Neural cell (in vitro differentiated cells): ENCODE measurements at regions not wholly inside any gene's neighbourhood (a gene's known extent, or its start where the extent isn't known, plus 50 kb on each side); places are given as distances from the start of the nearest gene placed in this dataset.

Experiments
- H2AFZ ChIP-seq: fragments of 200-600, 300-800 bp; sonication (generic), shearing (Covaris generic); 2 replicates; pipeline ENCODE4 v1.6.0; 2014; ENCODE audit warnings: low read depth, mild to moderate bottlenecking, antibody characterized with exemption, low read length, moderate library complexity
- H3F3A ChIP-seq: fragments of 200-600 bp; shearing (Covaris generic); 2 replicates; pipeline ENCODE4 v1.6.1; 2016; ENCODE audit warnings: mild to moderate bottlenecking, moderate library complexity, mixed read lengths, antibody characterized with exemption, low read length; ENCODE audit not compliant: insufficient read depth, poor library complexity, severe bottlenecking
- H3K27ac ChIP-seq: fragments of 200-600, 300-800 bp; sonication (generic), shearing (Covaris generic); 2 replicates; pipeline ENCODE4 v1.5.1; 2014; ENCODE audit warnings: mild to moderate bottlenecking, low read length, moderate library complexity
- H3K27me3 ChIP-seq: fragments of 300-800, 200-600 bp; sonication (generic), shearing (Covaris generic); 2 replicates; pipeline ENCODE4 v1.6.0; 2014; ENCODE audit warnings: mild to moderate bottlenecking, low read depth, low read length, moderate library complexity; ENCODE audit not compliant: insufficient read depth
- H3K36me3 ChIP-seq: fragments of 300-800, 200-600 bp; sonication (generic), shearing (Covaris generic); 2 replicates; pipeline ENCODE4 v1.5.1; 2014; ENCODE audit warnings: mild to moderate bottlenecking, antibody characterized with exemption, low read length, moderate library complexity; ENCODE audit not compliant: insufficient read depth
- H3K4me2 ChIP-seq: fragments of 300-800, 200-600 bp; sonication (generic), shearing (Covaris generic); 2 replicates; pipeline ENCODE4 v1.6.0; 2014; ENCODE audit warnings: mild to moderate bottlenecking, low read length
- H3K4me3 ChIP-seq: fragments of 300-800, 200-600 bp; sonication (generic), shearing (Covaris generic); 2 replicates; pipeline ENCODE4 v1.5.1; 2014; ENCODE audit warnings: mild to moderate bottlenecking, low read length, moderate library complexity
- H3K79me2 ChIP-seq: fragments of 200-600 bp; shearing (Covaris generic); replicated peaks from 2 replicates; pipeline ENCODE4 v1.6.0; 2014; ENCODE audit warnings: mild to moderate bottlenecking, low read length, moderate library complexity; ENCODE audit not compliant: insufficient read depth
- H3K9ac ChIP-seq: fragments of 300-800, 200-600 bp; sonication (generic), shearing (Covaris generic); 2 replicates; pipeline ENCODE4 v1.6.1; 2016; ENCODE audit warnings: mild to moderate bottlenecking, low read length, mixed read lengths
- H3K9me2 ChIP-seq: fragments of 200-600 bp; shearing (Covaris generic); 2 replicates; pipeline ENCODE4 v1.6.1; 2016; ENCODE audit warnings: mild to moderate bottlenecking, low read length, mixed read lengths; ENCODE audit not compliant: insufficient read depth
- H3K9me3 ChIP-seq: fragments of 200-600, 300-800 bp; sonication (generic), shearing (Covaris generic); 2 replicates; pipeline ENCODE4 v1.6.1; 2016; ENCODE audit warnings: mild to moderate bottlenecking, mixed run types, low read length, moderate library complexity, mixed read lengths
- H4K20me1 ChIP-seq: fragments of 200-600 bp; shearing (Covaris generic); 2 replicates; pipeline ENCODE4 v1.6.1; 2016; ENCODE audit warnings: mild to moderate bottlenecking, mixed run types; ENCODE audit not compliant: insufficient read depth
- EP300 ChIP-seq: fragments of 450-650 bp; conservative IDR thresholded peaks from 2 replicates; pipeline ENCODE4 v1.6.1; 2014; ENCODE audit warnings: antibody characterized with exemption, mild to moderate bottlenecking, moderate library complexity; ENCODE audit not compliant: poor library complexity, severe bottlenecking
- EZH2 ChIP-seq: fragments of 200-600, 300-800 bp; shearing (Covaris generic), sonication (generic); IDR thresholded peaks from 2 replicates; pipeline ENCODE4 v1.6.1; 2014; ENCODE audit warnings: antibody characterized with exemption, low read length, borderline replicate concordance, mild to moderate bottlenecking; ENCODE audit not compliant: insufficient read depth, poor library complexity, severe bottlenecking
- MXI1 ChIP-seq: fragments of 450-650 bp; conservative IDR thresholded peaks from 2 replicates; pipeline ENCODE4 v1.6.1; 2014; ENCODE audit warnings: antibody characterized with exemption, mild to moderate bottlenecking; ENCODE audit not compliant: poor library complexity, severe bottlenecking
- POLR2AphosphoS5 ChIP-seq: IDR thresholded peaks from 2 replicates; pipeline ENCODE4 v1.6.1; 2012
- RAD21 ChIP-seq: fragments of 450-650 bp; conservative IDR thresholded peaks from 2 replicates; pipeline ENCODE4 v1.6.1; 2014; ENCODE audit warnings: antibody characterized with exemption, mild to moderate bottlenecking, moderate library complexity
- SMC3 ChIP-seq: fragments of 450-650 bp; conservative IDR thresholded peaks from 2 replicates; pipeline ENCODE4 v1.6.1; 2014; ENCODE audit warnings: antibody characterized with exemption, mild to moderate bottlenecking, moderate library complexity; ENCODE audit not compliant: poor library complexity
- TAF1 ChIP-seq: IDR thresholded peaks from 2 replicates; pipeline ENCODE4 v1.6.1; 2012; ENCODE audit warnings: low read depth
- TF ChIP-seq, protein P1 (sequence below): IDR thresholded peaks from 2 replicates; pipeline ENCODE4 v1.6.1; 2012; ENCODE audit warnings: borderline replicate concordance
- TF ChIP-seq, protein P2 (sequence below): fragments of 450-650 bp; IDR thresholded peaks from 2 replicates; pipeline ENCODE4 v1.5.1; 2014; ENCODE audit warnings: antibody characterized with exemption, mild to moderate bottlenecking, moderate library complexity; ENCODE audit not compliant: poor library complexity, severe bottlenecking

DNA sequence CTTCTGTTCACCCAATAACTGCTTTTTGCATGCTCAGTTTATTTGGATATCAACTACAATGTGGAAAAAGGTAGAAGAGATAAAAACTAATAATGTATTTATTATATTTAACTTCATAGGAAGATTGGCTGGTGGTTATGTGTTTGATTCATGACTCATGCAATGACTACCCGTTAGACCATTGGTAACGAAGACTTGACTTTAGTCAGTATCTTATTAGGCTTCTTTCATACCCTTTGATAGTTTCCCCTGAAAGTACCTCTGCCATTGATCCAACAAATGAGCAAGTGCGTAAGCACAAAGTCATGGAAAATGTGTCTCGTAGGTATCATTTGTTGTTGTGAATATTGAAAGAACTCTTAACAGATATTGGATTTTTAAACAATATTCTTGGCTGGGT lies 394.7 kb downstream of the PPP3CA start:
- TF ChIP-seq POLR2AphosphoS5 (no peak), EP300 (no peak), SMC3 (no peak), MXI1 (no peak), RAD21 (no peak), TAF1 (no peak), EZH2 (no peak)
- TF ChIP-seq, protein P1, sequence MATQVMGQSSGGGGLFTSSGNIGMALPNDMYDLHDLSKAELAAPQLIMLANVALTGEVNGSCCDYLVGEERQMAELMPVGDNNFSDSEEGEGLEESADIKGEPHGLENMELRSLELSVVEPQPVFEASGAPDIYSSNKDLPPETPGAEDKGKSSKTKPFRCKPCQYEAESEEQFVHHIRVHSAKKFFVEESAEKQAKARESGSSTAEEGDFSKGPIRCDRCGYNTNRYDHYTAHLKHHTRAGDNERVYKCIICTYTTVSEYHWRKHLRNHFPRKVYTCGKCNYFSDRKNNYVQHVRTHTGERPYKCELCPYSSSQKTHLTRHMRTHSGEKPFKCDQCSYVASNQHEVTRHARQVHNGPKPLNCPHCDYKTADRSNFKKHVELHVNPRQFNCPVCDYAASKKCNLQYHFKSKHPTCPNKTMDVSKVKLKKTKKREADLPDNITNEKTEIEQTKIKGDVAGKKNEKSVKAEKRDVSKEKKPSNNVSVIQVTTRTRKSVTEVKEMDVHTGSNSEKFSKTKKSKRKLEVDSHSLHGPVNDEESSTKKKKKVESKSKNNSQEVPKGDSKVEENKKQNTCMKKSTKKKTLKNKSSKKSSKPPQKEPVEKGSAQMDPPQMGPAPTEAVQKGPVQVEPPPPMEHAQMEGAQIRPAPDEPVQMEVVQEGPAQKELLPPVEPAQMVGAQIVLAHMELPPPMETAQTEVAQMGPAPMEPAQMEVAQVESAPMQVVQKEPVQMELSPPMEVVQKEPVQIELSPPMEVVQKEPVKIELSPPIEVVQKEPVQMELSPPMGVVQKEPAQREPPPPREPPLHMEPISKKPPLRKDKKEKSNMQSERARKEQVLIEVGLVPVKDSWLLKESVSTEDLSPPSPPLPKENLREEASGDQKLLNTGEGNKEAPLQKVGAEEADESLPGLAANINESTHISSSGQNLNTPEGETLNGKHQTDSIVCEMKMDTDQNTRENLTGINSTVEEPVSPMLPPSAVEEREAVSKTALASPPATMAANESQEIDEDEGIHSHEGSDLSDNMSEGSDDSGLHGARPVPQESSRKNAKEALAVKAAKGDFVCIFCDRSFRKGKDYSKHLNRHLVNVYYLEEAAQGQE = no peak
- TF ChIP-seq, protein P2, sequence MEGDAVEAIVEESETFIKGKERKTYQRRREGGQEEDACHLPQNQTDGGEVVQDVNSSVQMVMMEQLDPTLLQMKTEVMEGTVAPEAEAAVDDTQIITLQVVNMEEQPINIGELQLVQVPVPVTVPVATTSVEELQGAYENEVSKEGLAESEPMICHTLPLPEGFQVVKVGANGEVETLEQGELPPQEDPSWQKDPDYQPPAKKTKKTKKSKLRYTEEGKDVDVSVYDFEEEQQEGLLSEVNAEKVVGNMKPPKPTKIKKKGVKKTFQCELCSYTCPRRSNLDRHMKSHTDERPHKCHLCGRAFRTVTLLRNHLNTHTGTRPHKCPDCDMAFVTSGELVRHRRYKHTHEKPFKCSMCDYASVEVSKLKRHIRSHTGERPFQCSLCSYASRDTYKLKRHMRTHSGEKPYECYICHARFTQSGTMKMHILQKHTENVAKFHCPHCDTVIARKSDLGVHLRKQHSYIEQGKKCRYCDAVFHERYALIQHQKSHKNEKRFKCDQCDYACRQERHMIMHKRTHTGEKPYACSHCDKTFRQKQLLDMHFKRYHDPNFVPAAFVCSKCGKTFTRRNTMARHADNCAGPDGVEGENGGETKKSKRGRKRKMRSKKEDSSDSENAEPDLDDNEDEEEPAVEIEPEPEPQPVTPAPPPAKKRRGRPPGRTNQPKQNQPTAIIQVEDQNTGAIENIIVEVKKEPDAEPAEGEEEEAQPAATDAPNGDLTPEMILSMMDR = no peak
- H3K9me3 ChIP-seq = no peaks in the 10 kb centered on the region
- no peak overlapping the region for H3K9ac ChIP-seq
- H3K27ac ChIP-seq = no peak overlapping the region
- H3K9me2 ChIP-seq = no peaks in the 10 kb centered on the region
- no peak overlapping the region for H3K4me2 ChIP-seq
- no peaks in the 10 kb centered on the region for H3K79me2 ChIP-seq
- H3K4me3 ChIP-seq = no peak overlapping the region
- no peaks in the 10 kb centered on the region for H4K20me1 ChIP-seq
- H3F3A ChIP-seq = no peaks in the 10 kb centered on the region
- H3K27me3 ChIP-seq = no peaks in the 10 kb centered on the region
- H3K36me3 ChIP-seq = no peaks in the 10 kb centered on the region
- H2AFZ ChIP-seq = no peak overlapping the region

- no peaks in the 10 kb centered on the region for H3K79me2 ChIP-seq
- no peaks in the 10 kb centered on the region for H3K9me3 ChIP-seq
- no peaks in the 10 kb centered on the region for H4K20me1 ChIP-seq
- no peak overlapping the region for H3K27ac ChIP-seq
- H3K27me3 ChIP-seq = no peaks in the 10 kb centered on the region
- H3K4me3 ChIP-seq = no peak overlapping the region
- no peak overlapping the region for H3K9ac ChIP-seq
- H3F3A ChIP-seq = no peaks in the 10 kb centered on the region
- no peaks in the 10 kb centered on the region for H3K9me2 ChIP-seq
- TF ChIP-seq RAD21 = no peak
- no peak for TF ChIP-seq EP300
- TF ChIP-seq, protein P2 = no peak
- TF ChIP-seq, protein P1 = no peak
- TF ChIP-seq TAF1 = no peak
- no peak for TF ChIP-seq MXI1
- no peak for TF ChIP-seq POLR2AphosphoS5
- TF ChIP-seq SMC3 = no peak
- no peak for TF ChIP-seq EZH2
- no peak overlapping the region for H3K4me2 ChIP-seq
- no peak overlapping the region for H2AFZ ChIP-seq
- H3K36me3 ChIP-seq = no peaks in the 10 kb centered on the region
These were observed 397.9 kb downstream of the PPP3CA start for GRCh38 chr4:100949350-100949935.
